AG04450 (cell line): ENCODE measurements at regions not wholly inside any gene's neighbourhood (a gene's known extent, or its start where the extent isn't known, plus 50 kb on each side); places are given as distances from the start of the nearest gene placed in this dataset.

Source experiments
- CTCF ChIA-PET: fragments of 300-600, 350-600 bp; formaldehyde crosslinking; extraction: SDS; loops from one replicate; lab custom pipeline; 2022; ENCODE audit warnings: antibody characterized with exemption, inconsistent platforms; lab: Charles Lee
- POLR2A ChIA-PET: fragments of 350-600 bp; formaldehyde crosslinking; extraction: SDS; loops from one replicate; lab custom pipeline; 2021; ENCODE audit warnings: antibody characterized with exemption, inconsistent platforms; lab: Yijun Ruan, JAX
- DNase-seq: peaks from one replicate; pipeline ENCODE4 v3.0.0-alpha.2; 2011; ENCODE audit warnings: low read depth, low spot score
- H3K27ac ChIP-seq: one replicate; pipeline ENCODE4 v1.5.1; 2012; ENCODE audit warnings: low read depth, low read length, control low read depth
- H3K27me3 ChIP-seq: one replicate; pipeline ENCODE4 v1.6.0; 2012; ENCODE audit warnings: low read length; ENCODE audit not compliant: control insufficient read depth, insufficient read depth
- H3K4me3 ChIP-seq: 2 replicates; pipeline ENCODE4 v1.5.1; 2011; ENCODE audit warnings: mild to moderate bottlenecking, low read depth, low read length, control low read depth
- H3K9me3 ChIP-seq: 2 replicates; pipeline ENCODE4 v1.5.1; 2012; ENCODE audit warnings: low read length; ENCODE audit not compliant: control insufficient read depth, insufficient read depth
- CTCF ChIP-seq: IDR thresholded peaks from 2 replicates; pipeline ENCODE4 v1.5.1; 2011; ENCODE audit warnings: low read depth, low read length, control low read depth, inconsistent platforms

GRCh38 chr1:5308249-5308648, 653.8 kb downstream of the AJAP1 start:
- no peak overlapping the region for H3K27ac ChIP-seq
- no peaks in the 10 kb centered on the region for H3K27me3 ChIP-seq
- POLR2A ChIA-PET: no interaction called here
- DNase-seq: no peak
- no peak for TF ChIP-seq CTCF
- H3K9me3 ChIP-seq: peaks cover 60% of the 10 kb centered on the region
- CTCF ChIA-PET: no interaction called here
- H3K4me3 ChIP-seq: no peak overlapping the region

- no peak for DNase-seq
- POLR2A ChIA-PET: no interaction called here
- Histone ChIP-seq H3K9me3 (peaks cover 43% of the 10 kb centered on the region), H3K4me3 (no peak overlapping the region), H3K27ac (no peak overlapping the region), H3K27me3 (no peaks in the 10 kb centered on the region)
- no peak for TF ChIP-seq CTCF
- CTCF ChIA-PET: no interaction called here
These were observed 650.3 kb downstream of the AJAP1 start for GRCh38 chr1:5304702-5305101.

GRCh38 chr1:5298376-5298775, 644.0 kb downstream of the AJAP1 start:
- TF ChIP-seq CTCF: no peak
- CTCF ChIA-PET: no interaction called here
- POLR2A ChIA-PET: no interaction called here

GRCh38 chr1:5297886-5298239, 643.5 kb downstream of the AJAP1 start:
- no peaks in the 10 kb centered on the region for H3K27me3 ChIP-seq
- TF ChIP-seq CTCF: no peak
- no peak for DNase-seq
- no peak overlapping the region for H3K4me3 ChIP-seq
- H3K9me3 ChIP-seq: peaks cover 61% of the 10 kb centered on the region
- CTCF ChIA-PET: no interaction called here
- no peak overlapping the region for H3K27ac ChIP-seq
- POLR2A ChIA-PET: no interaction called here

More at GRCh38 chr1:5298376-5298775, 644.0 kb downstream of the AJAP1 start:
- H3K9me3 ChIP-seq: peaks cover 56% of the 10 kb centered on the region
- no peak for DNase-seq
- no peaks in the 10 kb centered on the region for H3K27me3 ChIP-seq
- H3K27ac ChIP-seq: no peak overlapping the region
- no peak overlapping the region for H3K4me3 ChIP-seq

GRCh38 chr1:5297180-5297885, 642.9 kb downstream of the AJAP1 start:
- DNase-seq: no peak
- POLR2A ChIA-PET: no interaction called here
- CTCF ChIA-PET: no interaction called here
- Histone ChIP-seq H3K27me3 (no peaks in the 10 kb centered on the region), H3K4me3 (no peak overlapping the region), H3K27ac (no peak overlapping the region), H3K9me3 (peaks cover 65% of the 10 kb centered on the region)
- TF ChIP-seq CTCF: no peak
